ENCODE measurements at regions not wholly inside any gene's neighbourhood (a gene's known extent, or its start where the extent isn't known, plus 50 kb on each side); places are given as distances from the start of the nearest gene placed in this dataset.

DNA sequence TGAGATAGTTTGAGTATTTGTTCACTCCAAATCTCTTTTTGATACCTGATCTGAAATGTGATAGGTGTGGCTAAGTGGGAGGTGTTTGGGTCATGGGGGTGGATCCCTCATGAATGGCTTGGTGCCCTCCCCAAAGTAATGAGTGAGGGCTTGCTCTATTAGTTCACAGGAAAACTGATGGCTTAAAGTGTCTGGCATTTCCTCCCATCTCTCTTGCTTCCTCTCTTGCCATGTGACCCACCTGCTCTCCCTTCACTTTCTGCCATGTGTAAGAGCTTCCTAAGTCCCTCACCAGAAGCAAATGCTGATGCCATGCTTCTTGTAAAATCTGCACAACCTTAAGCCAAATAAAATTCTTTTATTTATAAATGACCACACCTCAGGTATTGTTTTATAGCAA is 61.1 kb downstream of the MAD2L1 start:
- TF ChIP-seq, protein P1, sequence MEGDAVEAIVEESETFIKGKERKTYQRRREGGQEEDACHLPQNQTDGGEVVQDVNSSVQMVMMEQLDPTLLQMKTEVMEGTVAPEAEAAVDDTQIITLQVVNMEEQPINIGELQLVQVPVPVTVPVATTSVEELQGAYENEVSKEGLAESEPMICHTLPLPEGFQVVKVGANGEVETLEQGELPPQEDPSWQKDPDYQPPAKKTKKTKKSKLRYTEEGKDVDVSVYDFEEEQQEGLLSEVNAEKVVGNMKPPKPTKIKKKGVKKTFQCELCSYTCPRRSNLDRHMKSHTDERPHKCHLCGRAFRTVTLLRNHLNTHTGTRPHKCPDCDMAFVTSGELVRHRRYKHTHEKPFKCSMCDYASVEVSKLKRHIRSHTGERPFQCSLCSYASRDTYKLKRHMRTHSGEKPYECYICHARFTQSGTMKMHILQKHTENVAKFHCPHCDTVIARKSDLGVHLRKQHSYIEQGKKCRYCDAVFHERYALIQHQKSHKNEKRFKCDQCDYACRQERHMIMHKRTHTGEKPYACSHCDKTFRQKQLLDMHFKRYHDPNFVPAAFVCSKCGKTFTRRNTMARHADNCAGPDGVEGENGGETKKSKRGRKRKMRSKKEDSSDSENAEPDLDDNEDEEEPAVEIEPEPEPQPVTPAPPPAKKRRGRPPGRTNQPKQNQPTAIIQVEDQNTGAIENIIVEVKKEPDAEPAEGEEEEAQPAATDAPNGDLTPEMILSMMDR (IDR thresholded peaks at IDR 0.05) = no peak
- TF ChIP-seq POLR2A (IDR thresholded peaks at IDR 0.05) = no peak
